ENCODE measurements at regions not wholly inside any gene's neighbourhood (a gene's known extent, or its start where the extent isn't known, plus 50 kb on each side); places are given as distances from the start of the nearest gene placed in this dataset.

DNA sequence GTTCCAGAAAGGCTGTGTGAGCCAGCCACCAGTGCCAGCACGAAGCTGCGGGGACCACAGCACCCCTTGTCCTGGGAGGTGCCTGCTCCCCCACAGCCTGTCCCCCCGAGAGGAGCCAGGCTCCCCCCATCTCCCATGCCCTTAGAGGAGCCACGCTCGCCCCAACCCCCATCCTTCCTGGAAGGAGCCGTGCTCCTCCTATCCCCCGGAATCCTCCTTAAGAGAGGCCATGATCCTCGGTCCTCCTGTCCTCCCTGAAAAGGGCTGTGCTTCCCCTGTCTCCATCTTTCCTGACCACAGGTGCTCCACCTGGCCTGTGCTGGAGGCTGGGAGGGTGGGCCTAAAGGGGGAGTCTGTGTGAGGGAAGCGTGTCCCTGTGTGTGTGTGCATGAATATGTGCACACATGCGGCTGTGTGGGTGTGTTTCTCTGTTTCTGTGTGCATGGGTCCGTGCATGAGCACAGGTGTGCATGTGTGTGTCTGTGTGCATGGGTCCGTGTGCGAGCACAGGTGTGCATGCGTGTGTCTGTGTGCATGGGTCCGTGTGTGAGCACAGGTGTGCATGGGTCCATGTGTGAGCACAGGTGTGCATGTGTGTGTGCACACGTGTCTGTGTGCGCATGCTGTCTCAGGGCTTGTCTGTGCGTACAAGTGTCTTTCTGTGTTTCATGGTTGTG is 80.3 kb downstream of the RTP5 start:
- peaks cover 0 to 15% (median 10%) of the 10 kb centered on the region in 7 donors for H3K4me1 Mint-ChIP-seq
- H3K9me3 Mint-ChIP-seq = peaks cover 0 to 4% (median 0%) of the 10 kb centered on the region in 11 donors
- H3K4me3 Mint-ChIP-seq = no peak overlapping the region
- CTCF ChIA-PET = no interaction called here
- H3K36me3 Mint-ChIP-seq = peaks cover 0 to 5% (median 0%) of the 10 kb centered on the region in 5 donors
- Histone ChIP-seq H3K4me3 (ENCODE audit: low read length) (no peak overlapping the region), H3K27ac (ENCODE audit: low read depth, low read length) (no peak overlapping the region), H3K9me3 (ENCODE audit: control insufficient read depth in 2 of 3, low read length in 3 of 3) (no peaks in the 10 kb centered on the region), H3K27me3 (ENCODE audit: control insufficient read depth in 2 of 2, insufficient read depth in 2 of 2, low read length in 2 of 2) (no peaks in the 10 kb centered on the region), H3K4me1 (ENCODE audit: control insufficient read depth in 2 of 2, insufficient read depth in 2 of 2, low read length in 2 of 2) (no peaks in the 10 kb centered on the region), H3K36me3 (ENCODE audit: control insufficient read depth in 2 of 3, insufficient read depth in 3 of 3, low read length in 3 of 3) (no peaks in the 10 kb centered on the region)
- H3K27me3 Mint-ChIP-seq = no peaks in the 10 kb centered on the region
- ATAC-seq (no peak), DNase-seq (no peak)
- H3K27ac Mint-ChIP-seq = peak overlapping the region in 1 of 9 donors; percentile 26
- intact Hi-C loops (cut with micrococcal nuclease) = loop anchor here in 1 of 2 donors (2.0 kb wide), 1 partner anchor 81 kb away; no protein-coding TSS in a partner anchor
- POLR2A ChIA-PET = no interaction called here

DNA sequence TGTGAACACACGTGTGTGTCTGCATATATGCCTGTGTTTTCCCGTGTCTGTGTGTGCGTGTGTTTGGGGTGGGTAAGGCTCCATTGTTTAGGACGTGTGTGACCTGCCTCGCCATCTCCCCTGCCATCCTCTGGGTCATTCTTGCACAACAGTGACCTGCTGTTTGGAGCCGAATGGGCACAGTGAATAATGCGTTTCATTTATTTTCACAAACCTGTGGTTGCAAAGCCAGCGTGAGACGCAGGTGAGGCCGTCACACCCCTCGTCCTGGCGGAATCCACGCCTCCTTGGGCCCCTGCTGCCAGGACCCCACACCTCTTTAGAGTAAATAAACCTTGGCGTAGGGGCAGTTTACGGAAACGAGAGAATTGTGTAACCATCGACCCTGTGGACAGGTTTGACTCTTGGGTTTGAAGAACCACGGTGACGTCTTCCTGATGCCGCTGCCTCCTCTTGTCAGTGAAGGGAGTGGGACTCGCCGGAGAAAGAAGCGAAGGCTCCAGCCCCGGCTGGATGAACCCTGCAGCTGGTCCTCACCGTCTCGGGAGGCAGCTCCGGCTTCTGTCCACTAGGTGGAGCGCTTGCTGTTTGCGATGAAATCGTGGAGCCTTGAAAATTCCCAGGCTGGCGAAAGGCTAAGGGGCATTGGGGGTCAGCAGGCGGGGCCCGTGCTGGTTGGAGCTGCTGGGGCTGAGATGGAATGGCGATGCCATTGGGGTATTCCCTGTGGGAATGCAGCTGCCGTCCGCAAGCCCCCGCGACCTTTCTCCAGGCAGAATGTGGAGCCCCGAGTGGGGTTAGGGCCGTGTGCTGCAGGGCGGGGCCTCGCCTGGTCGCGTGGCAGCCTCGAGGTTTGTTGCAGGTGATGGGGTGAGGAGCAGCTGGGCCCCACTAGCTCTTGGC is 81.1 kb downstream of the RTP5 start:
- Mint-ChIP-seq H3K4me3 (no peak overlapping the region), H3K4me1 (peaks cover 0 to 15% (median 10%) of the 10 kb centered on the region in 7 donors), H3K27me3 (no peaks in the 10 kb centered on the region), H3K27ac (no peak overlapping the region), H3K9me3 (peaks cover 0 to 3% (median 0%) of the 10 kb centered on the region in 11 donors), H3K36me3 (peaks cover 0 to 6% (median 0%) of the 10 kb centered on the region in 5 donors)
- no peak overlapping the region for H3K4me3 ChIP-seq (ENCODE audit: low read length)
- intact Hi-C loops (cut with micrococcal nuclease) = loop anchor here in 1 of 2 donors (2.0 kb wide), 1 partner anchor 80 kb away; no protein-coding TSS in a partner anchor
- no peaks in the 10 kb centered on the region for H3K9me3 ChIP-seq (ENCODE audit: control insufficient read depth in 2 of 3, low read length in 3 of 3)
- peak; percentile 69 for ATAC-seq
- peak; percentile 16 to 59 (median 42) for DNase-seq
- H3K27ac ChIP-seq (ENCODE audit: low read depth, low read length) = no peak overlapping the region
- no peaks in the 10 kb centered on the region for H3K4me1 ChIP-seq (ENCODE audit: control insufficient read depth in 2 of 2, insufficient read depth in 2 of 2, low read length in 2 of 2)
- POLR2A ChIA-PET = no interaction called here
- CTCF ChIA-PET = interaction anchor here (1.0 to 1.3 kb wide), 5 partner anchors 9 to 27 kb away, joined by 3 to 5 read pairs (median 3); no protein-coding TSS in a partner anchor
- no peaks in the 10 kb centered on the region for H3K36me3 ChIP-seq (ENCODE audit: control insufficient read depth in 2 of 3, insufficient read depth in 3 of 3, low read length in 3 of 3)
- no peaks in the 10 kb centered on the region for H3K27me3 ChIP-seq (ENCODE audit: control insufficient read depth in 2 of 2, insufficient read depth in 2 of 2, low read length in 2 of 2)

DNA sequence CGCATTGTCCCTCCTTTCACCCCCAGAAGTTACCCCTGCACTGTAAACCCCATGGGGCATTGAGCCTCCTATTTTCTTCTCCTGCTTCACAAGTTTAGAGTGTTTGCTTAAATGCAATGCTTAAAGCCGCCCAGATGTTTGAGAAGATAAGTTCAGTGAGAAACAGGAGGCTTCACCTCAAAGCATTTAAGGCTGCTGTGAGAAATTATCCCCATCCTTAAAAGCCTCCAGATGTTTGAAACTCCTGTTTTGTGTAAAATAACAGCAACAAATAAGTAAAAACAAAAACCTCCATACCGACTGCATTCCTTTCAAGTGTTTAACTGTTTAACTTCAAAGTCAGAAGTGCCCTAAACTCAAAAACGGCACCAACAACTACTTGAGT is 81.8 kb downstream of the RTP5 start:
- no peak overlapping the region for H3K4me3 Mint-ChIP-seq
- Histone ChIP-seq H3K27ac (ENCODE audit: low read depth, low read length) (no peak overlapping the region), H3K27me3 (ENCODE audit: control insufficient read depth in 2 of 2, insufficient read depth in 2 of 2, low read length in 2 of 2) (no peaks in the 10 kb centered on the region), H3K4me1 (ENCODE audit: control insufficient read depth in 2 of 2, insufficient read depth in 2 of 2, low read length in 2 of 2) (no peaks in the 10 kb centered on the region), H3K9me3 (ENCODE audit: control insufficient read depth in 2 of 3, low read length in 3 of 3) (no peaks in the 10 kb centered on the region), H3K36me3 (ENCODE audit: control insufficient read depth in 2 of 3, insufficient read depth in 3 of 3, low read length in 3 of 3) (no peaks in the 10 kb centered on the region), H3K4me3 (ENCODE audit: low read length) (no peak overlapping the region)
- no peak for ATAC-seq
- no peaks in the 10 kb centered on the region for H3K27me3 Mint-ChIP-seq
- H3K36me3 Mint-ChIP-seq = peaks cover 0 to 8% (median 0%) of the 10 kb centered on the region in 5 donors
- peaks cover 0 to 15% (median 6%) of the 10 kb centered on the region in 7 donors for H3K4me1 Mint-ChIP-seq
- no peak for DNase-seq
- peaks cover 0 to 1% (median 0%) of the 10 kb centered on the region in 11 donors for H3K9me3 Mint-ChIP-seq
- CTCF ChIA-PET = interaction anchor here (1.0 to 1.3 kb wide), 5 partner anchors 9 to 26 kb away, joined by 3 to 5 read pairs (median 3); no protein-coding TSS in a partner anchor
- H3K27ac Mint-ChIP-seq = no peak overlapping the region
- intact Hi-C loops (cut with micrococcal nuclease) = loop anchor here in 1 of 2 donors (2.0 kb wide), 1 partner anchor 79 kb away; no protein-coding TSS in a partner anchor
- POLR2A ChIA-PET = no interaction called here

DNA sequence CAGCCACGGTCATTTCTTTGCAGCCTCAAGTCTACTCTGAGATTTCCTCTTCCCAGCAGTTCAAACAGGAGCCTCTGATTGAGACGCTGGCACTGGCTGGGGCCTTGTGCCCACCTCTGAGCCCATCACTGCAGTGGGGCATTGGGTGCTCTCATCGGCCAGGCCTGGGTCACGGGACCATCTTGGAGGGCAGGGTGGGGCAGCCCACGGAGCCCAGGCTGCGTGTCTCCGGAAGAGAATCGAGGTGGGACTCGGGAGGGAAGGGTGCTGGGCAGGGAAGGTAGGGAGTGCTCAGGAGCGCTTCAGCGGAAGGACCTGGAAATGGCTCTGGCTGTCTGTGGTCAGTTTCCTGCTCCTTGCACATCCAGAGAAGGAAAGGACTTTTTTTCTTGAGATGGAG is 82.4 kb downstream of the RTP5 start:
- ChIA-PET CTCF (interaction anchor here (0.7 to 1.2 kb wide), 3 partner anchors 9 to 71 kb away, joined by 3 to 4 read pairs (median 3); no protein-coding TSS in a partner anchor), POLR2A (no interaction called here)
- no peak for ATAC-seq
- DNase-seq = no peak
- Histone ChIP-seq H3K36me3 (ENCODE audit: control insufficient read depth in 2 of 3, insufficient read depth in 3 of 3, low read length in 3 of 3) (no peaks in the 10 kb centered on the region), H3K9me3 (ENCODE audit: control insufficient read depth in 2 of 3, low read length in 3 of 3) (no peaks in the 10 kb centered on the region), H3K27ac (ENCODE audit: low read depth, low read length) (no peak overlapping the region), H3K4me1 (ENCODE audit: control insufficient read depth in 2 of 2, insufficient read depth in 2 of 2, low read length in 2 of 2) (no peaks in the 10 kb centered on the region), H3K27me3 (ENCODE audit: control insufficient read depth in 2 of 2, insufficient read depth in 2 of 2, low read length in 2 of 2) (no peaks in the 10 kb centered on the region), H3K4me3 (ENCODE audit: low read length) (no peak overlapping the region)
- Mint-ChIP-seq H3K27me3 (no peaks in the 10 kb centered on the region), H3K4me3 (no peak overlapping the region), H3K4me1 (peaks cover 0 to 15% (median 6%) of the 10 kb centered on the region in 7 donors), H3K27ac (no peak overlapping the region), H3K36me3 (peaks cover 0 to 10% (median 0%) of the 10 kb centered on the region in 5 donors), H3K9me3 (peaks cover 0 to 1% (median 0%) of the 10 kb centered on the region in 11 donors)
- intact Hi-C loops (cut with micrococcal nuclease) = loop anchor here in 1 of 2 donors (2.0 kb wide), 1 partner anchor 79 kb away; no protein-coding TSS in a partner anchor

DNA sequence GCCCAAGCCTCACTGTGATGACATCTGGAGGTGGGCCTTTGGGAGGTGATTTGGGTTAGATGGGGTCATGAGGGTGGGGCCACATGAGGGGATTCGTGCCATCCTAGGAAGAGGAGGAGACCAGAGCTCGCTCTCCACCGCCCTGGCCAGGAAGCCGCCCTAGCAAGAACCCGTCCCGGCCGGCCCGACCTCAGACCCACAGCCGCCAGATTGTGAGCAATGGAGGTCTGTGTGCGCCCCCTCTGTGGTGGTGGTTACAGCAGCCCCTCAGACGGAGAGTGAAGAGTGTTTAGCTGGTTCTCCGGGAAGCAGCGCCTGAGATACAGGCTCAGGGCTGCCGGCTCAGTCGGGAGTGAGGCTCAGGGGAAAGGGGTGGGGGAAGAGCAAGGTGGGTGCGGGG is 83.3 kb downstream of the RTP5 start:
- no peak overlapping the region for H3K4me3 ChIP-seq (ENCODE audit: low read length)
- no peak for ATAC-seq
- H3K27ac Mint-ChIP-seq = peak overlapping the region in 1 of 9 donors; percentile 20
- no peaks in the 10 kb centered on the region for H3K27me3 ChIP-seq (ENCODE audit: control insufficient read depth in 2 of 2, insufficient read depth in 2 of 2, low read length in 2 of 2)
- peaks cover 0 to 15% (median 8%) of the 10 kb centered on the region in 7 donors for H3K4me1 Mint-ChIP-seq
- intact Hi-C loops (cut with micrococcal nuclease) = no loop called here
- H3K9me3 Mint-ChIP-seq = peaks cover 0 to 2% (median 0%) of the 10 kb centered on the region in 11 donors
- no peaks in the 10 kb centered on the region for H3K27me3 Mint-ChIP-seq
- no peak for DNase-seq
- no peaks in the 10 kb centered on the region for H3K4me1 ChIP-seq (ENCODE audit: control insufficient read depth in 2 of 2, insufficient read depth in 2 of 2, low read length in 2 of 2)
- POLR2A ChIA-PET = no interaction called here
- CTCF ChIA-PET = interaction anchor here (0.7 to 1.2 kb wide), 3 partner anchors 8 to 70 kb away, joined by 3 to 4 read pairs (median 3); no protein-coding TSS in a partner anchor
- H3K36me3 ChIP-seq (ENCODE audit: control insufficient read depth in 2 of 3, insufficient read depth in 3 of 3, low read length in 3 of 3) = no peaks in the 10 kb centered on the region
- peaks cover 0 to 17% (median 3%) of the 10 kb centered on the region in 5 donors for H3K36me3 Mint-ChIP-seq
- H3K9me3 ChIP-seq (ENCODE audit: control insufficient read depth in 2 of 3, low read length in 3 of 3) = no peaks in the 10 kb centered on the region
- H3K27ac ChIP-seq (ENCODE audit: low read depth, low read length) = no peak overlapping the region
- H3K4me3 Mint-ChIP-seq = no peak overlapping the region

DNA sequence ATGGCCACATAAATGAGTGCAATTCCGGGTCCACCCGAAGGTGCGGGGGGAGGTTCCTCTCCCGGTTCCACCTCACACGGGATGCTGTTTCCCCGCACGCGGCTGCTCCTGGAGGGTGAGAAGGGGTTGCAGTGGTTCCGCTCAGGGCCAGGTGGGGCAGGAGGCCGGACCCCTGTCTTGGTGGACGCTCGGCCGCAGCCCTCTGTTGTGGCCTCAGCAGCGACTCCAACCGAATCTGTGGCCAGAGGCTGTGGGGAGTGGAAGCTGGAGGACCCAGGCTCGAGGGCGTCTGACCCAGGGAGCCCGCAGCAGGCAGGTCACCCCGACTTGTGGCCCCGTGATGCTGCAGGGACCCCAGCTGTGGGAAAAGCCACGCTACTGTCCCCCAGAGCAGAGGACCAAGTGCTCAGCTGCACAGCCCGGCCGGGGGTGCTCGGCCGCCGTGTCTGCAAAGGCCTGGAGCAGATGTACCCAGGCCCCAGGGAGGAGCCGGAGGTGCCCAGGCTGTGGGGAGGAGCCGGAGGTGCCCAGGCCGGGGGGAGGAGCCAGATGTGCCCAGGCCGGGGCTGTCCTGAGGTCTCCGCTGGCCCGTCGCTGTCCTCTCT is 83.9 kb downstream of the RTP5 start:
- ATAC-seq = no peak
- ChIA-PET CTCF (interaction anchor here (1.2 kb wide), 1 partner anchor 69 kb away, joined by 4 read pairs; no protein-coding TSS in a partner anchor), POLR2A (no interaction called here)
- Mint-ChIP-seq H3K27ac (peak overlapping the region in 1 of 9 donors; percentile 65), H3K36me3 (peaks cover 0 to 20% (median 5%) of the 10 kb centered on the region in 5 donors), H3K4me3 (no peak overlapping the region), H3K27me3 (no peaks in the 10 kb centered on the region), H3K4me1 (peaks cover 0 to 11% (median 6%) of the 10 kb centered on the region in 7 donors), H3K9me3 (peaks cover 0 to 2% (median 0%) of the 10 kb centered on the region in 11 donors)
- Histone ChIP-seq H3K27ac (ENCODE audit: low read depth, low read length) (no peak overlapping the region), H3K27me3 (ENCODE audit: control insufficient read depth in 2 of 2, insufficient read depth in 2 of 2, low read length in 2 of 2) (no peaks in the 10 kb centered on the region), H3K9me3 (ENCODE audit: control insufficient read depth in 2 of 3, low read length in 3 of 3) (no peaks in the 10 kb centered on the region), H3K4me3 (ENCODE audit: low read length) (no peak overlapping the region), H3K4me1 (ENCODE audit: control insufficient read depth in 2 of 2, insufficient read depth in 2 of 2, low read length in 2 of 2) (no peaks in the 10 kb centered on the region), H3K36me3 (ENCODE audit: control insufficient read depth in 2 of 3, insufficient read depth in 3 of 3, low read length in 3 of 3) (no peaks in the 10 kb centered on the region)
- DNase-seq = no peak
- intact Hi-C loops (cut with micrococcal nuclease) = no loop called here
